B cell (primary cell): ENCODE measurements at regions not wholly inside any gene's neighbourhood (a gene's known extent, or its start where the extent isn't known, plus 50 kb on each side); places are given as distances from the start of the nearest gene placed in this dataset.

Experiments used
- CTCF ChIP-seq: fragments of 200-600 bp; IDR thresholded peaks from one replicate; pipeline ENCODE4 v1.8.0; 2022; ENCODE audit warnings: antibody characterized with exemption, mild to moderate bottlenecking
- EZH2 ChIP-seq: IDR thresholded peaks from 2 replicates; pipeline ENCODE4 v1.6.1; 2012; ENCODE audit warnings: borderline replicate concordance, low read depth, mild to moderate bottlenecking, moderate library complexity, low read length; ENCODE audit not compliant: insufficient read depth, poor library complexity, severe bottlenecking

- no peak for TF ChIP-seq CTCF
- no peak for TF ChIP-seq EZH2
Observed at GRCh38 chr14:38128640-38129039, 79.1 kb upstream of the SSTR1 start.
